Activated T-cell treated with anti-CD3 and anti-CD28 coated beads, Interleukin-2, amount 50 U/mL, for 48 hours (primary cell): ENCODE measurements at regions not wholly inside any gene's neighbourhood (a gene's known extent, or its start where the extent isn't known, plus 50 kb on each side); places are given as distances from the start of the nearest gene placed in this dataset.
"Not testable (repeated sequence)": the region's sequence is repeated elsewhere in the genome, so short reads cannot be mapped to it uniquely, and the experiment has no call there.

Experiments
- DNase-seq, 2 experiments: peaks; one replicate each; pipeline ENCODE4 v3.0.0-alpha.2; 2020

DNA sequence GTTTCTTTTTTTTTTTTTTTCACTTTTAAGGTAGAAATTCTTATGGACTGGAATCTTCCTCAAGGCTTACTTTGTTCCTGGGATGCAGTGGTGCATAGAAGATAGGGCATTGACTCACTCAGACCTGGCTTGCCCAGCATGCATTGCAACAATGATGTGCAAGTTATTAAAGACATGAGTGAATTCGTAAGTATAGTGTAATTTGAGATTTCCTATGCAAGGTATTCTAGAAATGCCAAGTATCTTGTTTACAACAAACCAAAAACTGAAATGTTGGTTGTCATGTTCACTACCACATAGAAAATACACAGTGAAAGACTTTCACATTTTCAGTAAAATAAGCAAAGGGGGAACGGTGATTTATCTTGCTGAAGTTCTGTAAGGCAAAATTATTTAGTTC lies 56.5 kb upstream of the FNDC3B start:
- DNase-seq = no peak

GRCh38 chr3:171983685-171984084 lies 55.7 kb upstream of the FNDC3B start:
- DNase-seq = not testable (repeated sequence)

DNA sequence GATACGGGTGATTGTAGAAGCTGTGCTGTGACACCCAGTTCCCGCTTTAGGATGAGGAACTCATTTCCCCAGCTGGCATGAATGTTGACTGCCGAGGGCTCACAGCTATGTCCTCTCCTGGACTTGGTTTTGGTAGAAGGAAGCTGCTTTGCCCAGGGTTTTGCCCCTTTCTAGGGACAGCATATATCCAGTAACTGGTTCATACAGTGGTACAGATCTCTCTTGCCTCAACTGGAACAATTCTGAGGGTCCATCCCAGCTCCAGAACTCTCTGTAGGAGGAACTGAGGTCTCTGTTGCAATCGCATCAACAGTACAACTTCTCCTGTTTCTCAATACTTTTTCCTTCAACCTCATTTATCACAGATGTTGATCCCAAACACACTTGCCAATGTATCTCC lies 54.5 kb upstream of the FNDC3B start:
- no peak for DNase-seq

- DNase-seq = no peak
Measured at GRCh38 chr3:171986176-171986575, 53.2 kb upstream of the FNDC3B start.

DNA sequence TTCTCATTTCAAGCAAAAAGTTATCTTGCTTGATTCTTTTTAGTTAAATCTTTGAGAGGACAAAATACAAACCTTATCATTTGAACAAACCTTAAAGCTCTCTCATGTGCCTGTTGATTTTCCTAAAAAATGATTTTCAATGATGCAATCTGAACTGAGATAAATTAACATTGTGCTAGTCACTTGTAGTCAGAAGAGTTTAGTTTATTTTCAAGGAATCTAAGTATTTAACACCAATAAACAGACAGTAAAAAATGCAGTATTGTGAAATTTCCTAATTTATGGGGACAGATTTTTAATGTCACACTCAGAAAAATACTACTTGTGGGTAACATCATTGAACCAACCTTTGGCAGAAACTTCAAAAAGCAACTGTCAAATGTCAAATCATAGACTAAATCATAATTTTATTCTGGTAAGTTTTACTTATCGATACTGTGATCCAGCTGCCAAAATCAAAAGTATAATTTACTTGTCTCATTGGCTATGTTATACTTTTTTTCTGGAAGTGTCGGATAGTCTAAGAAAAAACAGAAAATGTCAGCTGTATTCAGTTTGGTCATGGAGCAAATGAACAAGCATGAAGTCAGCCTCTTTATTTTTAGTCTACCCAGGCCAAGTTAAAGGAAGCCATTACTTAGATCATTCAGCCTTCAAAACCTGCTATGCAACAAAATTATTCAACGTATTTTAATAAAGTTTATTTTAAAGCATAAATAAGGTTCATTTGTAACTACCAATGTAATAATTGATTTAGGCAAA lies 52.4 kb upstream of the FNDC3B start:
- DNase-seq = no peak
